NCI-H82 (cell line): ENCODE measurements at regions not wholly inside any gene's neighbourhood (a gene's known extent, or its start where the extent isn't known, plus 50 kb on each side); places are given as distances from the start of the nearest gene placed in this dataset.
"Not testable (repeated sequence)": the region's sequence is repeated elsewhere in the genome, so short reads cannot be mapped to it uniquely, and the experiment has no call there.

ENCODE experiments used
- DNase-seq: peaks from one replicate; lab custom pipeline; 2025; lab: John Stamatoyannopoulos, UW

GRCh38 chr12:125310461-125310860 is 245.2 kb downstream of the AACS start:
- no peak for DNase-seq

GRCh38 chr12:125311050-125311449 is 245.8 kb downstream of the AACS start:
- no peak for DNase-seq

- DNase-seq: no peak
Observed at GRCh38 chr12:125312471-125312870, 247.2 kb downstream of the AACS start.

DNA sequence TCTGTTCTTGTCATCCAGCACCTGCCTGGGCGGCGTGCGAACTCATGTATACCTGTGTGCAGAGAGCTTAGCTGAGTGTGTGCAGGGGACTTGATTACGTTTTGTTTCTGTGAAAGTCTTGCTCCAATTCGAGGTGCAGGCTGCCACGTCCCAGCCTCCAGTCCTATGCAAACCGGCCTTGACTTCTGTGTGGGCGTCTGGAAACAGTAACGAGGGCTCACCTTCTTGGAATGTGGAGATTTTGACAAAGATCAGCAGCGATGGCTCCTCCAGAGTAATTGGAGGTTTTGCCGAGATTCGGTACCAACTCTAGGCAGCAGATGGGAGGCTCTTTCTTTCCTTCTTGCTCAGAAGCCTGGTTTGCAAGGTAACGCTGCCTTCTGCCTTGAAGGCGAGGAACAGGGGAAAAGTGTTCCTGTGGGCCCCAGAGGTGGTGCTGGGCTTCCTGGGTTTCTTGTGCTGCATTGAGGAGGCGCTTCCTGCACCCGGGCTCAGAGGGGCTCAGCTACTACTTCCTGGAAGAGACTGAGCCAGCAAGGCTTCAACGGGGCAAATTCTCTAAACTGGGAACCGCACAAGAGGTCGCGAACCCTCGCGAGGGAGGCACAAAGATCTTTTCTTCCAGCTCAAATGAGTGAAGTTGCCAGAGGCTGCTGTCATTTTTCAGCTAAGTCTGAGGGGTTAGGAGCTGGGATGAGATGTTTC is 249.0 kb downstream of the AACS start:
- no peak for DNase-seq

DNA sequence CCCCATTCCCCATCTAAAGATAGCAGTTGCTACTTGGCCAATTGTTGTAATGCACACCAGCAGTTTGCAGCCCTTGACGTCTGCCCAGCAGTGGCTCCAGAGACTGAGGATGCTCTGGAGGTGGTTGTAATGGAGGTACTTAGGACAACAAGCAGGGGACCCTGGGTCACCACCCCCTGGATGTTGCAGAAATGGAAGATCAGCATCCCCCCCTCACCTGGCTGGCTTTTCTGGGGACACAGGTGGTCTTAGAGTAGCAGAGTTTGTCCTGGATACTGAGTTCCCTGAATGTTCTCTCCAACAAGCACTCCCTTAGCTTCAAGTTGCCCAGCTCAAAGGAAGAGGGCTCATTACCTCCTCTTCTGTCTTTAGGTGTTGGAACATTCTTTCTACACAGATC is 250.5 kb downstream of the AACS start:
- no peak for DNase-seq

GRCh38 chr12:125320177-125320576 is 254.9 kb downstream of the AACS start:
- DNase-seq: peak; percentile 77

DNA sequence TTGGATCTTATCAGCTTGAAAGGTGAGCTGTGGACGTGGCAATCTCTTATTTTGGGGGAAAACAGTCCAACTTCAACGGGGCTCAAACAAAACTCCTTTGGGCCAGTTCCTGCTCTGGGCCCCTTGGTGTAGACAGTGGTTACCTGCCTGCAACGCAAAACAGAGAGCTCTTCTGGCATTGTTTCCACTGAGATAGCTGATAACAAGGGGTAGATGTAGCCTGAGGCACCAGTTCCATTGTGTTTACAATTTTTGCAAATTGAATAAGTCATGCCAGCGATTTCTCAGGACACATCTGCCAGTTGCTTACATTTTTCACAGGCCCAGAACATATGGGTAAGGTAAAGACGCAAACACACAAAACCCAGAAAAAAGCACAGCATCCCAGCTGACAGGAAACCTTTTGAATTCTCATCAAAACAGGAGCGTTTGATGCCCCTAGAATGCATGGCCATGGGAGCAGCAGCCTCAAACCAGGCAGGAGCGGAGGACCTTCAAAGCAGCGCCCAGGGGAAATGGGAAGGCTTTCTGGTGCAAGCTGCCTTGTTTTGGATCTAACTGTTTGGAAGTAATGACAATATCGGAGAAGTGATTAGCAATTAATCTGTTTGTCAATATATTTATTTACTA is 259.7 kb downstream of the AACS start:
- DNase-seq: no peak

DNA sequence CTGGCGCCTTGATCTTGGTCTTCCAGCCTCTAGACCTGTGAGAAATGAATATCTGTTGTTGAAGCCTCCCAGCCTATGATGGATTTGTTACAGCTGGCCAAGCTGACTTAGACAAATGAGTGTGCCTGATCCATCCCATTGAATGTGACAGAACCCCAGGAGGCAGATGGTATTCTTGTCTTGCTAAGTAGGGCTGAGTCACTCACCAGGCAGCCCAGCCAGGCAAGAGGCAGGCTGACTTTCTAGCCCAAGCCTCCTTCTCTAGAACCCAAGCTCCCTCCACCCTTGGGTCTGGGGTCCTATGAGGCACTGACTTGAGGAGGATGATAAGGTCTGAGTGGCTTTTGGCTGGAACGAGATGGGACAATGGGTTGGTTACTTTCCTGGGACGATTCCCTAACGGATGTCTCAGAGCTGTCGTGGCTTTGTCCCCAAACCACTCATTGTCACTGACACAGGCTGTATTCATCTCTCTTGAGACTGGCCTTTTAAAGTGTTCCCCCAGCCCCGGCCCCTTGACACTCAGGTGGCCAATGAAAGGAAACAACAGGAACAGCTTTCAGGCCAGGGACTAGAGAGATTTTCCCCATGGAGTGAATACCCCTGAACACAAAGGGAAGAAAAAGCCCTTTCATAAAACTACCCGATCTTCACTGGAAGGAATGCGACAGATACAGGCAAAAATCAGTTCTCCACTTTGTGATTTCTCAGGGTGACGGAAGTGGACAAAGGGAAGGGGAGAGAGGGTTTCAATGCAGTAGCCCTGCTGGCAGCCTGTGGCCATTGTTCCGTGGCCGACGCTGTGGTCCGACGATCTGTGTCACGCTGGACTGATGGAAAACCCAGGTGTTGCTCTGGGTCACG is 264.2 kb downstream of the AACS start:
- DNase-seq: peak; percentile 93

GRCh38 chr12:125330645-125331341 is 265.6 kb downstream of the AACS start:
- DNase-seq: peak; percentile 78

- DNase-seq: no peak
Observed at GRCh38 chr12:125331342-125332052, 266.3 kb downstream of the AACS start.

- DNase-seq: peak; percentile 19
Observed at GRCh38 chr12:125332900-125333299, 267.7 kb downstream of the AACS start.

DNA sequence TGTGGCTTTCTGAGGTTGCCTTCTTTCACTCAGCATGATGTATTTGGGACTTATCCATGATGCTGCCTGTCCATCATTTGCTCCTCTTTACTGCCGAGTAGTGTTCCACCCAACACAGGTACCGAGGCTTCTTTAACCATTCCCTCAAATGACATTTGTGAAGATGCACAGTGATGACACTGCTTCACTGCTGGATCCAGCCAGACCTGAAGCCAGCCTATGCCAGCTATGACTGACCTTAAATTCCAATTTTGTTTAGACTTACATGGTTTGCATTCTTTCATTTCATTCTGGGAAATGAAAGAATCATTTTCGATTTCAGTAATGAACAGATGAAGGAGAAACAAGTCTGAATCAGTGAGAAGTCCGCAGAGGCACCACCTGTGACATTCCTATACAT is 271.0 kb downstream of the AACS start:
- DNase-seq: no peak

GRCh38 chr12:125340791-125341190 is 275.6 kb downstream of the AACS start:
- DNase-seq: no peak

- no peak for DNase-seq
Observed at GRCh38 chr12:125341422-125341821, 276.2 kb downstream of the AACS start.

- DNase-seq: no peak
Observed at GRCh38 chr12:125343649-125344048, 278.4 kb downstream of the AACS start.

GRCh38 chr12:125346362-125346761 is 281.1 kb downstream of the AACS start:
- no peak for DNase-seq

- DNase-seq: no peak
Observed at GRCh38 chr12:125351788-125352187, 286.6 kb downstream of the AACS start.

- DNase-seq: not testable (repeated sequence)
Observed at GRCh38 chr12:125353002-125353401, 287.8 kb downstream of the AACS start.

GRCh38 chr12:125353871-125354270 is 288.6 kb downstream of the AACS start:
- DNase-seq: no peak

GRCh38 chr12:125355614-125356013 is 290.4 kb downstream of the AACS start:
- no peak for DNase-seq

- DNase-seq: no peak
Observed at GRCh38 chr12:125356111-125356510, 290.9 kb downstream of the AACS start.

DNA sequence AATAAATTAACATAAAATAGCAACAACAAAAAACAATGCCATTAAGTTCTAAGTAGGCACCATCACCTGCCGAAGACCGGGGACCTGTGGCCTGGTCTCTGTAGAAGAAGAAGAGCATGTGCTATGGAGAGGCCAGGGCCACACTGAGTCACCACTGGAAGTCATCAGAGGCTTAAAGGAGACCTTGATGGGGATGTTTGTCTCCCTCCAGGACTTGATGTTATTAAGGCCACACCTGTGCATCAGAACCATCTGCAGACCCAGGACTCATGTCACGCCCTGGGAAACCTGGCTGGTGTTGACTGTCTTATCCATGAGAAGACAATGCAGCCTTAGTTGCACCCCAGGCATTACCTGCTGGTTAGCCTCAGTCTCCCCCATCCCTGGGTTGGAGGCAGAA is 292.3 kb downstream of the AACS start:
- no peak for DNase-seq
